ENCODE measurements at regions not wholly inside any gene's neighbourhood (a gene's known extent, or its start where the extent isn't known, plus 50 kb on each side); places are given as distances from the start of the nearest gene placed in this dataset.

GRCh38 chr2:198405311-198405710 is 600.9 kb downstream of the PLCL1 start:
- Histone ChIP-seq H3K4me1 (ENCODE audit: control insufficient read depth, extremely low read depth, insufficient read depth, low read length) (no peaks in the 10 kb centered on the region), H3K27me3 (ENCODE audit: control insufficient read depth in 2 of 2, insufficient read depth in 2 of 2, low read length in 2 of 2) (no peaks in the 10 kb centered on the region), H4K20me1 (replicated peaks; ENCODE audit: control insufficient read depth, extremely low read depth, insufficient read depth, low read length) (no peaks in the 10 kb centered on the region), H2AFZ (ENCODE audit: low read depth, low read length) (no peak overlapping the region), H3K4me2 (ENCODE audit: insufficient read depth, low read length) (no peak overlapping the region), H3K36me3 (ENCODE audit: control insufficient read depth in 2 of 2, extremely low read depth in 1 of 2, insufficient read depth in 2 of 2, low read length in 2 of 2) (no peaks in the 10 kb centered on the region), H3K9me1 (replicated peaks; ENCODE audit: control insufficient read depth, extremely low read depth, insufficient read depth, low read length) (no peaks in the 10 kb centered on the region), H3K4me3 (replicated peaks in 1 of 3; ENCODE audit: insufficient read depth in 1 of 3, low read depth in 1 of 3, low read length in 3 of 3) (no peak overlapping the region), H3K79me2 (ENCODE audit: control insufficient read depth, insufficient read depth, low read length) (no peaks in the 10 kb centered on the region), H3K9me3 (replicated peaks; ENCODE audit: control insufficient read depth, insufficient read depth, low read length) (no peaks in the 10 kb centered on the region), H3K9ac (replicated peaks; ENCODE audit: extremely low read depth, insufficient read depth, low read length) (no peak overlapping the region), H3K27ac (ENCODE audit: insufficient read depth, low read depth, low read length) (no peak overlapping the region)
- DNase-seq (ENCODE audit: low read depth, low spot score) (no peak), FAIRE-seq (no peak)
- ChIA-PET CTCF (no interaction called here), POLR2A (no interaction called here)
- TF ChIP-seq POLR2AphosphoS5 (IDR thresholded peaks at IDR 0.05; ENCODE audit: insufficient read depth, low read depth, low read length) (no peak), CTCF (IDR thresholded peaks at IDR 0.05; ENCODE audit: extremely low read depth in 1 of 2, insufficient read depth in 1 of 2, low read depth in 1 of 2, low read length in 2 of 2) (no peak), FOS (IDR thresholded peaks at IDR 0.05; ENCODE audit: borderline replicate concordance, insufficient read depth, low read length) (no peak), MAX (IDR thresholded peaks at IDR 0.05; ENCODE audit: insufficient read depth, insufficient read length) (no peak), POLR2A (IDR thresholded peaks at IDR 0.05; ENCODE audit: low read depth, low read length) (no peak), JUN (IDR thresholded peaks at IDR 0.05; ENCODE audit: borderline replicate concordance, insufficient read depth, insufficient read length, low read depth) (no peak), GATA2 (IDR thresholded peaks at IDR 0.05; ENCODE audit: insufficient read depth, insufficient read length, low read depth, low read length) (no peak), MYC (IDR thresholded peaks at IDR 0.05; ENCODE audit: low read depth, low read length) (no peak), EZH2 (IDR thresholded peaks at IDR 0.05; ENCODE audit: borderline replicate concordance, low read depth, low read length, severe bottlenecking) (no peak)
- no TSS peak for BruUV-seq (replicated peaks)
- intact Hi-C loops (cut with micrococcal nuclease) (no loop called here), dilution Hi-C loops (cut with MboI; ENCODE audit: extremely low pct_ligation_motif_present, low sequenced_read_pairs) (no loop called here)
